Mesenchymal stem cell (in vitro differentiated cells and primary cell): ENCODE measurements at regions not wholly inside any gene's neighbourhood (a gene's known extent, or its start where the extent isn't known, plus 50 kb on each side); places are given as distances from the start of the nearest gene placed in this dataset.

Source experiments
- DNase-seq: peaks from one replicate; pipeline ENCODE4 v3.0.0-alpha.2; 2013
- H2AFZ ChIP-seq: one replicate; pipeline ENCODE4 v1.6.1; 2013; ENCODE audit warnings: low read depth, mild to moderate bottlenecking, control low read depth, inconsistent platforms, low read length, moderate library complexity
- H2AK5ac ChIP-seq: 2 replicates; pipeline ENCODE4 v1.6.1; 2013; ENCODE audit warnings: low read length, moderate library complexity, mild to moderate bottlenecking, inconsistent platforms; ENCODE audit not compliant: severe bottlenecking
- H2BK120ac ChIP-seq: one replicate; pipeline ENCODE4 v1.6.1; 2013; ENCODE audit warnings: low read depth, mild to moderate bottlenecking, inconsistent platforms, low read length, moderate library complexity
- H2BK12ac ChIP-seq, 2 experiments: one replicate each; pipeline ENCODE4 v1.6.1; 2013; ENCODE audit warnings: inconsistent platforms in 2 of 2, low read length in 2 of 2, mild to moderate bottlenecking in 2 of 2, moderate library complexity in 2 of 2, control low read depth in 1 of 2
- H2BK15ac ChIP-seq: one replicate; pipeline ENCODE4 v1.6.1; 2013; ENCODE audit warnings: mild to moderate bottlenecking, low read depth, inconsistent platforms; ENCODE audit not compliant: poor library complexity, severe bottlenecking
- H2BK5ac ChIP-seq: 2 replicates; pipeline ENCODE4 v1.6.1; 2013; ENCODE audit warnings: low read depth, mild to moderate bottlenecking, low read length, control low read depth, inconsistent platforms; ENCODE audit not compliant: poor library complexity, severe bottlenecking
- H3K14ac ChIP-seq, 2 experiments: one replicate each; pipeline ENCODE4 v1.6.1; 2013; ENCODE audit warnings: inconsistent platforms in 2 of 2, low read length in 2 of 2, control low read depth in 1 of 2, mild to moderate bottlenecking in 1 of 2, moderate library complexity in 1 of 2
- H3K18ac ChIP-seq, 2 experiments: one replicate each; pipeline ENCODE4 v1.6.1; 2013; ENCODE audit warnings: inconsistent platforms in 2 of 2, low read length in 2 of 2, control low read depth in 1 of 2, low read depth in 1 of 2, mild to moderate bottlenecking in 1 of 2
- H3K23ac ChIP-seq, 2 experiments: one replicate each; pipeline ENCODE4 v1.6.1; 2013; ENCODE audit warnings: inconsistent platforms in 2 of 2, low read length in 2 of 2, mild to moderate bottlenecking in 2 of 2, moderate library complexity in 2 of 2, control low read depth in 1 of 2
- H3K27ac ChIP-seq: 2 replicates; pipeline ENCODE4 v1.5.1; 2013; ENCODE audit warnings: mild to moderate bottlenecking, moderate library complexity, low read length, control low read depth, inconsistent platforms; ENCODE audit not compliant: poor library complexity, severe bottlenecking
- H3K27me3 ChIP-seq, 2 experiments: 2 replicates each; pipeline versions ENCODE4 v1.6.1 to v1.7.0; 2013; ENCODE audit warnings: low read length in 2 of 2, mild to moderate bottlenecking in 2 of 2, moderate library complexity in 2 of 2, control low read depth in 1 of 2, inconsistent platforms in 1 of 2; ENCODE audit not compliant: control insufficient read depth in 1 of 2, insufficient read depth in 1 of 2
- H3K36me3 ChIP-seq, 2 experiments: 2 replicates each; pipeline versions ENCODE4 v1.6.1 to v1.7.0; 2013; ENCODE audit warnings: low read length in 2 of 2, control low read depth in 1 of 2, inconsistent platforms in 1 of 2, low read depth in 1 of 2, mild to moderate bottlenecking in 1 of 2; ENCODE audit not compliant: insufficient read depth in 2 of 2, control insufficient read depth in 1 of 2
- H3K4ac ChIP-seq, 2 experiments: one replicate each; pipeline ENCODE4 v1.6.1; 2013; ENCODE audit warnings: inconsistent platforms in 2 of 2, low read length in 2 of 2, mild to moderate bottlenecking in 2 of 2, moderate library complexity in 2 of 2, control low read depth in 1 of 2, low read depth in 1 of 2
- H3K4me1 ChIP-seq: 2 replicates; pipeline ENCODE4 v1.6.1; 2013; ENCODE audit warnings: low read depth, low read length, control low read depth; ENCODE audit not compliant: control insufficient read depth, insufficient read depth
- H3K4me2 ChIP-seq: 2 replicates; pipeline ENCODE4 v1.6.1; 2013; ENCODE audit warnings: low read length, mild to moderate bottlenecking, inconsistent platforms; ENCODE audit not compliant: poor library complexity, severe bottlenecking
- H3K4me3 ChIP-seq, 2 experiments: 2 replicates each; pipeline versions ENCODE4 v1.5.1 to v1.7.0; 2013; ENCODE audit warnings: low read length in 2 of 2, mild to moderate bottlenecking in 2 of 2, control low read depth in 1 of 2, low read depth in 1 of 2; ENCODE audit not compliant: insufficient read depth in 1 of 2
- H3K79me1 ChIP-seq: replicated peaks from 2 replicates; pipeline ENCODE4 v1.6.1; 2013; ENCODE audit warnings: mild to moderate bottlenecking, control low read depth, low read length, inconsistent platforms; ENCODE audit not compliant: poor library complexity, severe bottlenecking
- H3K9ac ChIP-seq: 2 replicates; pipeline ENCODE4 v1.7.0; 2013; ENCODE audit warnings: mild to moderate bottlenecking, low read length, moderate library complexity
- H3K9me3 ChIP-seq: 2 replicates; pipeline ENCODE4 v1.7.0; 2013; ENCODE audit warnings: mild to moderate bottlenecking, low read length; ENCODE audit not compliant: control insufficient read depth
- H4K8ac ChIP-seq: one replicate; pipeline ENCODE4 v1.6.1; 2013; ENCODE audit warnings: inconsistent platforms, mild to moderate bottlenecking, low read length, moderate library complexity
- H4K91ac ChIP-seq: one replicate; pipeline ENCODE4 v1.6.1; 2013; ENCODE audit warnings: mild to moderate bottlenecking, low read length, inconsistent platforms
- WGBS: methylation state at CpG from one replicate; pipeline ENCODE4 v1.1.7; 2013; ENCODE audit warnings: mixed read lengths; 5-methylcytosine and 5-hydroxymethylcytosine counted together

DNA sequence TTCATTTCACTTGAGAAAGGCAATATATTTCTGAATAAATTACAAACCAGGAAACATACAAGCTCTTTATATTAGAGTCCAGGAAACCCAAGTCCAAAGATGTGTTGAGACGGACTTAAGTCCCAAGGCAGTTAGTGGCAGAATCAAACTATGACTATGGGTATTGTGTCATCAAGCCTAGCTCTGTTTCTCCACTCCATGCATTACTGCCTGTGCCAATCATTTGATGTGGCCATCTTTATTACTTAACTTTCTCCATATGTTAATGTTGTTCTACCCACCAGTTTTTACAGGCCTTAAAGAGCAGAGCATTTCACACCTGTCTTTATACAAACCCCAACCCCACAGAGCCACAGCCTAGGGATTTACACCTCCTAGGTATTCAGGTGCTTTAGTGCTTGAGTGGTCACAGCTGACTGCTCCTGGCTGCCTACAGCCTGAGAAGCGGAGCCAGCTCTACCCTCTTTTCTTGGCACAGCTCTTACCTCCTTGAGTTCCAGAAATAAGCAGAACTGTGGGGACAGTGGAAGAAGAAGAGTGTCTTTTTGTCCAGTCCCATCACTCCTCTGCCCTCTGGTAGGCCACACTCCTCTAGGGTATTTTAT, 92.1 kb downstream of the DTWD1 start:
- Histone ChIP-seq H3K23ac (no peak overlapping the region), H3K14ac (no peak overlapping the region), H3K79me1 (no peaks in the 10 kb centered on the region), H2BK5ac (no peak overlapping the region), H3K4me2 (no peak overlapping the region), H3K4me3 (no peak overlapping the region), H3K27me3 (no peaks in the 10 kb centered on the region), H4K8ac (no peak overlapping the region), H2BK15ac (no peak overlapping the region), H3K27ac (no peak overlapping the region), H3K4me1 (no peaks in the 10 kb centered on the region), H2AK5ac (no peak overlapping the region), H2AFZ (no peak overlapping the region), H2BK12ac (no peak overlapping the region), H3K9me3 (peaks cover 30% of the 10 kb centered on the region), H3K9ac (no peak overlapping the region), H3K4ac (no peak overlapping the region), H3K36me3 (no peaks in the 10 kb centered on the region), H2BK120ac (no peak overlapping the region), H4K91ac (no peak overlapping the region), H3K18ac (no peak overlapping the region)
- WGBS = 100% methylated on average over 1 of the region's 2 CpGs
- DNase-seq = no peak

DNA sequence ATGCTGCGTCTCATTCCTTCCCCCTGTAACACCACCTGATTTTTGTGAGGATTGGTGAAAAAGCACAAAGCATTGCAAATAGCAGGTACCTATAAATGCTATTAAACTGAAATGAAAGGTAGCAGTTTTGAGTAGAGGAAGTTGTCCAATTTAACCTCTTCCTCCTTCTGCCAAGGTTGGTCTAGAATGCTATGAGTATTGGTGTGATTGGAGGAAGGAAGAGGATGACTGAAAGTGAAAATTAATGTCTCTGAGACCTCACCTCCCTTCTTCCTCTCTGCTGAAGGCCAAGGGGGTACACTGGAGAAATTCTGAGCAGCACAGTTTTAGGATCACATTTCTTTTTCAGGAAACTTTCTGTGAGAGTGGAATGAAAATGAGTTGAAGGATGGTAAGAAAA, 94.4 kb downstream of the DTWD1 start:
- Histone ChIP-seq H2BK12ac (no peak overlapping the region), H3K36me3 (no peaks in the 10 kb centered on the region), H4K91ac (no peak overlapping the region), H3K27ac (no peak overlapping the region), H3K4me2 (no peak overlapping the region), H2BK15ac (no peak overlapping the region), H3K9me3 (peaks cover 12% of the 10 kb centered on the region), H3K23ac (no peak overlapping the region), H3K79me1 (no peaks in the 10 kb centered on the region), H3K14ac (no peak overlapping the region), H3K27me3 (no peaks in the 10 kb centered on the region), H2BK120ac (no peak overlapping the region), H4K8ac (no peak overlapping the region), H3K18ac (no peak overlapping the region), H3K4me3 (no peak overlapping the region), H2AK5ac (no peak overlapping the region), H3K4ac (no peak overlapping the region), H3K9ac (no peak overlapping the region), H3K4me1 (no peaks in the 10 kb centered on the region), H2AFZ (no peak overlapping the region), H2BK5ac (no peak overlapping the region)
- DNase-seq = no peak
- WGBS = no CpG with 5 or more reads among the region's 1 CpG

DNA sequence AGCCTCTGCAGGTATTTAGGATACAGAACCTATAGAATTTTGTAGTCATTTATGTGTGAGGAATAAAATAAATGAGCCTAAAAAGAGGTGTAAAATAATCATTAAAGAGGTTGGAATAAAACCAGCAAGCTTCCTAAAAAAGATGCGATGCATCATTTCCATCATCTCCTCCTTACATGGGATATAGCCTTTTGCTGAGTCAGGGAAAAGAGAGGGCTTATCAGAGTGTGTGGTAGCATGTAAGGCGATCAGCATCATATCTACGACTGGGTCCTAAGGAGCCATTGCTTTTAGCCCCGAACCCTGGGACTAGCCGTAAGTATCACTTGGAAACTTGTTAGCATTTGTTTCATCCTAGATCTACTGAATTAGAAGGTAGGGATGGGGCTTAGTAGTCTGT, 94.9 kb downstream of the DTWD1 start:
- H3K79me1 ChIP-seq = no peaks in the 10 kb centered on the region
- DNase-seq = no peak
- H2BK120ac ChIP-seq = no peak overlapping the region
- no peaks in the 10 kb centered on the region for H3K27me3 ChIP-seq
- H4K91ac ChIP-seq = no peak overlapping the region
- no peak overlapping the region for H3K4me3 ChIP-seq
- H3K9me3 ChIP-seq = peaks cover 8% of the 10 kb centered on the region
- H2AK5ac ChIP-seq = no peak overlapping the region
- no peak overlapping the region for H3K23ac ChIP-seq
- H2BK15ac ChIP-seq = no peak overlapping the region
- H3K14ac ChIP-seq = no peak overlapping the region
- no peak overlapping the region for H2AFZ ChIP-seq
- no peaks in the 10 kb centered on the region for H3K36me3 ChIP-seq
- H2BK12ac ChIP-seq = no peak overlapping the region
- no peak overlapping the region for H3K9ac ChIP-seq
- WGBS = 93% methylated on average over 4 of the region's 5 CpGs
- H3K4me2 ChIP-seq = no peak overlapping the region
- H3K4ac ChIP-seq = no peak overlapping the region
- no peak overlapping the region for H2BK5ac ChIP-seq
- no peak overlapping the region for H4K8ac ChIP-seq
- no peak overlapping the region for H3K27ac ChIP-seq
- no peaks in the 10 kb centered on the region for H3K4me1 ChIP-seq
- H3K18ac ChIP-seq = no peak overlapping the region

DNA sequence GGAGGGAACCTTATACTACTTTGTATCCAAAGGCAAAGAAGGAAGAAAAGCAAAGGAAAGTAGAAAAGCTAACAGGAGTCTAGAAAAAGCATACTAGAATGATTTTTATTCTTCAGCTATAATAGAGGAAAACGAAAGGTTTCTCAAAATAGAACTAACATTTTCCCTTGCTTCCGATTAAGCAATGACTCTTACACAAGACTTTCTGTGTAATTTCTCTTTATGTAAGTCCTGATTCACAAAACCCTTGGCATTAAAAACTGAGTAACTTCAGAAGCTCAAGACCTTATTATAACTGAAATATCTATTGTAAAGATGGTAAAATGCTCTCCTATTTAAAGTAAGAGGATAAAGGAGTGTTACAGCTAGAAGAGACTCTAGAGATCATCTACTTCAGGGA, 97.4 kb downstream of the DTWD1 start:
- Histone ChIP-seq H3K4me1 (no peaks in the 10 kb centered on the region), H3K23ac (no peak overlapping the region), H2BK15ac (no peak overlapping the region), H2BK5ac (no peak overlapping the region), H3K4me2 (no peak overlapping the region), H3K36me3 (no peaks in the 10 kb centered on the region), H3K79me1 (no peaks in the 10 kb centered on the region), H3K9me3 (no peaks in the 10 kb centered on the region), H4K91ac (no peak overlapping the region), H2AFZ (no peak overlapping the region), H3K18ac (no peak overlapping the region), H2BK120ac (no peak overlapping the region), H3K27me3 (no peaks in the 10 kb centered on the region), H2AK5ac (no peak overlapping the region), H3K14ac (no peak overlapping the region), H3K4ac (no peak overlapping the region), H3K4me3 (no peak overlapping the region), H3K27ac (no peak overlapping the region), H4K8ac (no peak overlapping the region), H3K9ac (peak overlapping the region; percentile 84), H2BK12ac (no peak overlapping the region)
- 91% methylated on average over 2 of the region's 2 CpGs for WGBS
- peak; percentile 63 for DNase-seq
